RWPE1 (cell line): ENCODE measurements at regions not wholly inside any gene's neighbourhood (a gene's known extent, or its start where the extent isn't known, plus 50 kb on each side); places are given as distances from the start of the nearest gene placed in this dataset.

Experiments
- CTCF ChIA-PET: fragments of 350-600 bp; sonication (Branson Sonifier 250); formaldehyde crosslinking; extraction: SDS; loops from one replicate; lab custom pipeline; 2021; lab: Yijun Ruan, JAX
- POLR2A ChIA-PET: fragments of 400-600 bp; formaldehyde crosslinking; extraction: SDS; loops from one replicate; lab custom pipeline; 2020; ENCODE audit warnings: antibody characterized with exemption; ENCODE audit not compliant: low non-redundant PET; lab: Yijun Ruan, JAX
- DNase-seq: peaks from one replicate; pipeline ENCODE4 v3.0.0; 2012; ENCODE audit warnings: low spot score
- H3K27ac ChIP-seq: fragments of 450-650 bp; 2 replicates; pipeline ENCODE4 v1.5.1; 2017
- CTCF ChIP-seq: fragments of 450-650 bp; conservative IDR thresholded peaks from 2 replicates; pipeline ENCODE4 v1.5.1; 2017; ENCODE audit warnings: low read depth, mild to moderate bottlenecking

DNA sequence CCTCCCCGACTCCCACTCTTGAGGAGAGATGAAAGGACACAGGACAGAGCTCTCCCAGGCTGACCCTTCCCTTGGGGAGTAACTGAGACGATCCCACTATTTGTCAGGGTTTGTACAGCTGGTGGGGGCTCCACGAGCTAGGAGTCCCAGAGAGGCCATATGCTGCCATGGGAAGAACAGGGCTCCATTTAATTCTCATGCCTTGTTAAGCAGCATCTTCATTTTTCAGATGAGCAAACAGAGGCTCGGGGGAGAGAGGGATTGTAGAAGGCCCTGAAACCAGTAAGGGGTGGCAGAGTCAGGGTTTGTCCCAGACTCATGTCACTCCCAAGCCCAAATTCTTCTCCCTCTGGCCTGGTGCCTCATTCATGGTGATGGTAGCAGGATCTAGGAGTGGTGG lies 176.4 kb downstream of the NSG2 start:
- no peak for DNase-seq

GRCh38 chr5:174222891-174223290 lies 177.4 kb downstream of the NSG2 start:
- TF ChIP-seq CTCF, result no peak
- DNase-seq, result no peak
- ChIA-PET CTCF (no interaction called here), POLR2A (no interaction called here)
- no peak overlapping the region for H3K27ac ChIP-seq

More for the DNA sequence above, 176.4 kb downstream of the NSG2 start:
- no peak for TF ChIP-seq CTCF
- no peak overlapping the region for H3K27ac ChIP-seq
- ChIA-PET CTCF (no interaction called here), POLR2A (no interaction called here)

- DNase-seq, result no peak
- CTCF ChIA-PET, result no interaction called here
- no peak for TF ChIP-seq CTCF
- POLR2A ChIA-PET, result no interaction called here
- no peak overlapping the region for H3K27ac ChIP-seq
These were observed 177.8 kb downstream of the NSG2 start for GRCh38 chr5:174223355-174223754.

DNA sequence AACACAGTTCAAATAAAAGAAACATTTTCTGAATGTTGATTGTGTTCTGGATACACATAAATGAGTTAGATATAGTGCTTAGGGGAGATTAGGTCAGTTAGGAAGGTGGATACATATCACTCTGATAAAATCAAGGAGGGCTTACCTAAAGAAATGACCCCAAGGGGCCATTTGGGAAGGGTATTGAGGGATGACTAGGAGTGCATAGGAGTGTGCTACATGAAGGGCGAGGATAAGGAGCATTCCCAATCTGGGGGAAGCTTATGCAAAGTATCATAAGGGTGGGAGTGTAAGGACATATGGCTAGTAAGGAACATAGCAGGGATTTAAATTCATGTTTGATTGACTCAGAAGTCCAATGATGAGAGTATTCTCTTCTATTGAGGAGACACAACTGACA lies 183.6 kb downstream of the NSG2 start:
- POLR2A ChIA-PET, result no interaction called here
- no peak for TF ChIP-seq CTCF
- no peak for DNase-seq
- no peak overlapping the region for H3K27ac ChIP-seq
- CTCF ChIA-PET, result interaction anchor here (0.5 kb wide), 1 partner anchor 184 kb away, joined by 3 read pairs; the partner anchor contains the start of gene NSG2

DNA sequence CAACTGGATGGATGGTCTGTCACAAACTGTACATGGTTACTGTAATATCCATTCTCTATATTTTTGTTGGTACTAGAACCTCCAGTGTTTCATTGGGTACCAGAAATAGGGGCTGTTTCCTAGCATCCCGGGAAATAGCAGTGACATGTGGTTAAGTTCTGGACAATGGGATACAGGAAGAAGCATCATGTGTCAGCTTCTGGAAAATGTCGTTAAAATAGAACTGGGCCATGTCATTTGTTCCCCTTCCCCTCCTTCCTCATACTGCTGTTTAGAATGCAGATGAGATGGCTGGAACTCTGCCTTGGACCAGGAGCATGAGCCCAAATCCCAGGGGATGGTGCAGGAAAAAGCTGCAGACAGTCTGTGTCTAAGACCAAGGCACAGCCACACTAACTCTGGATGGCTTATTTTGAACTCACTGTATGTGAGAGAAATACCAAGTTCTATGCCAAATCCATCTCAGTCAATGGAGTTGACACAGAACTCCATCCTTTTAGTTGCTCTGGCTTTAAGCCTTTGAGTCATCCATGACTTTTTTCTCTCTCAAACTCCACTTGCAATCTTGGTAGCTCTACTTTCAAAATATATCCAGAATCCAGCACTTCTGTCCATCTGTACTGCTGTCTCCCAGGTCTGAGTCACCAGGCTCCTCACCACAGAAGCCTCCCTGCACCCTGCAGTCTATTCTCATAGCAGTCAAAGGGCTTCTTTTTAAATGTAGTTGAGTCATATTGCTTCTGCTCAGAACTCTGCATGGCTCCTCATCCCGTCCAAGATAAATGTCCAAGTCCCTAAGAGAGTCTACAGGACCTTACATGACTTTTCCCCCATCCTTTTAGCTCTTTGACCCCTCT lies 184.2 kb downstream of the NSG2 start:
- DNase-seq, result no peak
- H3K27ac ChIP-seq, result no peak overlapping the region
- no peak for TF ChIP-seq CTCF
- ChIA-PET POLR2A (no interaction called here), CTCF (interaction anchor here (0.5 to 0.6 kb wide), 2 partner anchors 42 to 184 kb away, joined by 3 read pairs; partner anchors contain the start of gene NSG2)

DNA sequence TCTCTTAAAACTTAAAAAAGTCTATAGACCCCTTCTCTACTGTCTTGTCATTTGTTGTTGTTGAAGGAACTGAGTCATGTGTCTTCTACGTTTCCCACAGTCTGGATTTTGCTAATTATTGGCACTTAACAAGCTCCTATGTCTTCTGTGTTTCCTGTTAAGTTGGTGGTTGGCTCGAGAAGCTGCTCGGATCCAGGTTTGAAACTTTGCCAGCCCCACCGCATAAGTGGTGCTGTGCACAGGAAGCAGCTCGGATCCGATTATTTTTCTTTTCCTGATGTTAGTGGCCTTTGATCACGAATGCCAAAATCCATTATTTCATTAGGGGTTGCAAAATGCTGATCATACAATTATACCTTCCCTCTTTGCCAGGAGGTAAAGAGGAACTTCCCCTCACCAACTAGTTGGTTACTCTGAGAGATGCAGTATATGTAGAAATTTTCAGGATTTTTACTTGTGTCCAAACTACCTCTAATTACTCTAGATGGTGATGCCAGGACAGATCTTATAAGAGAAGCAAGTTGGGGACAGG lies 186.5 kb downstream of the NSG2 start:
- TF ChIP-seq CTCF, result no peak
- ChIA-PET POLR2A (interaction anchor here (0.8 kb wide), 1 partner anchor 31 kb away, joined by 3 read pairs; no protein-coding TSS in a partner anchor), CTCF (interaction anchor here (0.6 kb wide), 1 partner anchor 1294 kb away, joined by 3 read pairs; no protein-coding TSS in a partner anchor)
- DNase-seq, result no peak
- no peak overlapping the region for H3K27ac ChIP-seq
